HG03060 (cell line): ENCODE measurements at regions not wholly inside any gene's neighbourhood (a gene's known extent, or its start where the extent isn't known, plus 50 kb on each side); places are given as distances from the start of the nearest gene placed in this dataset.

Experiments
- ATAC-seq: cut with Tn5 transposase; IDR thresholded peaks from one replicate; pipeline ENCODE4 v1.9.1; 2021; ENCODE audit warnings: low read depth, moderate number of reproducible peaks; ENCODE audit not compliant: unreplicated experiment

DNA sequence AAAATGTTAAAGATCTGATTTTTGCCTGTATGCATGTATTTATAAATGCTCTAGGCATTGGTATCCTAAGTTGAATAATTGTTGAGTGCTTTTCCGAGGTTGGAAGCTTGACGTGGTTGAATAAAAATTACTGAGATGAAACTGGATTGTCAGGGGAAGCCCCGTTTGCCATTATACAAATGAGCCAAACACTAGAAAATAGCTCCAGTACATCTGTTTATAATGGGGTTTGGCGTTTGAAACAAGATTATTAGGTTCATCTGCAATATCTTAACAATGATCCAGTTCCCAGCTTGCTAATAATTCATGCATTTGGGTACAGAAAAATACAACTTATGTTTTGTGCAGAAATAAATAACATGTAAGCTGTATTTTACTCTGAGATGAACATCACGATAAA, 789.6 kb downstream of the GALC start:
- ATAC-seq: no peak

DNA sequence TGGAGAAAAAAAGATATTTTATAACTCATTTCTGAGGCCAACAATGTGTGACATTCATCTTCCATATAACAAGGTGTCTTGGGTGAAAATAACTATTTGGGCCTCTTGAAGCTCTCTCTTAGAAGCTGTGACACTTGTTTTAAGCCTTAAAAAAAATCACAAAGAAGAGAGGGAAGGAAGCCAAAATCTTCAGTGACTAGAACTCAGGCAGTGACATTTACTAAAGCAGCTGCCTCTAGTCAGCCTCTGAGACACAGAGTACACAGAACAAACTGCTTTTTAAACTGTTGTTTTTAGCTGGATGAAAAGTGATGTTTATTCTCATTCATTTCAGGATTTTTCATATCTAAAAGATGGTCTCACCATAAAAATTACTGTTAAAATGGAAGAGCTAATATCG, 793.6 kb downstream of the GALC start:
- ATAC-seq: no peak

DNA sequence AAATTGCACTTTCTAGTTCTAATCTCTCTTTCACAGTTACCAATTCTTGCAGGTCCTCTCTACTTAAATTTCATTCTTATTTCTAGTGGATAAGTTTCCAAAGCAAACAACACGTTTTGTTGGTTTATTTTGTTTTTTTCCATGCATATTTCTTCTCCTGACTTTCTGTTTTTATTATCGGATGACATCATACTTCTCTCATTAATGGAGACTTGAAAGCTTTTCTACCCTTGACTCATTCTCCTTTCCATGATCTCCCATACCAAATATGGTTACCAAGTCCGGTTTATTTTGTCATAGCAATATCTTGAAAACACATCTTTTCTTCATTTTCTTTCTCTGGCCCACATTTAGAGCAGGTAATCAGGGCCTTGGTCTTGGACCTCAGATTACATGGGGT, 796.5 kb downstream of the GALC start:
- no peak for ATAC-seq

DNA sequence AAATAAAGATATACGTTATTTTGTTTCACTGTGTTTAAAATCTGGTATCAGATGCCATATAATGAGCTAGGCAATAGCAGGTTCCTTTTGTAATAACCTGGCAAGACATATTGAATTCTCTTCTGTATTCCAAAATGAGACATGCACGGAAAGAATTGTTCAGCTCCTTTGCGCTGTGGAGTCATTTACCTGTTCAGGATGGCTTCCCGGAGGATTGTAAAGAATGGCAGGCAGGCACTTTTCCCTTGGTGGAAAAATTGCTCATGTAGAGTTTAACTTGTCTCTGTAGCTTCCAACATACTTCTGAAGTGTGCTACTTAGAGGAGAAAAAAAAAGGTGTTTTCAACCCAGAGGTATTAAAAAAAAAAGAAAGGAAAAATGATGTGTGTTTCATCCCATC, 805.2 kb downstream of the GALC start:
- no peak for ATAC-seq

DNA sequence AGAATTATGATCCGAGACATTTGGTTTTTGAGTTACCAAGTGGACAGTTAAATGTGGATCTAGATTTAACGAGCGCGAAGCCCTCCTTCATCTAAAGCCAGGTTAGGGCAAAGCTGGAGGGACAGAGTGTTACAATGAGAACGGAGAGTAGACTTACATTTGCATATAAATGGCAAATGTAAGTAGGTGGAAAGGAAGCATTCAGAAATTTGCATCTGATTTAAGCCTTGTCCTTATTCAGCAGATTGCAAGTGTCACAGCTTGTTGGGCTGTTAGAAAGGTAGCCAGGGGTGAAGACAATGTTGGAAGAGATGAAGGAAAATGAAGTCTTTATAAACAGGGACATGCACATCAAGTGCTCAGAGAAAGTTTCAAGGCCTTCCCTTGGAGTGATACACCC, 806.2 kb downstream of the GALC start:
- no peak for ATAC-seq

DNA sequence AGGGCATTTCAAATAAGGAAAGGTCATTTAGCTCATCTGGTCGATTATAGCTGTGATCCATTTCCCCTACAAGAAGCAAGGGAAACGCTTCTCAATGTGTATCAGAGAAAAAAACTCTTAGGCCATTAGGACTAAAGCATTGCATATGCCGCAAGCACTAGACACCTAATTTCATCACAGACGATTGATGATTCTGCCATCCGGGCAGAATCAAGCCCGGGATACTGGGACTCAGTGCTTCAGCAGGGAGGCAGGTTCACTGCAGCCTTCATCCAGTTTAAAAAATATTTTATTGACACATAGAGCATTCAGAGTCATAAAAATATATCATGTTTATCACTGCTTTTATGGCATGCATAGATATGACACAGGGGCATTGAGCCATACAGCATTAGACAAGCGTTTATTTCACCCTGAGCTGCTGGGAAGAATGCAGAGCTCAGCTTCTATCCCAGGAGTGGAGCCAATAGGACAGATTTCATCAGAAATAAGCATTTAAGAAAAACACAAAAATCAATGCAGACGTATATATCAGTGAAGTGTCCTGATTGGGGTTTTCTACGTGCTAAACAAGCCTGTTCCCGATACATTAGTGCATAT, 806.9 kb downstream of the GALC start:
- no peak for ATAC-seq

DNA sequence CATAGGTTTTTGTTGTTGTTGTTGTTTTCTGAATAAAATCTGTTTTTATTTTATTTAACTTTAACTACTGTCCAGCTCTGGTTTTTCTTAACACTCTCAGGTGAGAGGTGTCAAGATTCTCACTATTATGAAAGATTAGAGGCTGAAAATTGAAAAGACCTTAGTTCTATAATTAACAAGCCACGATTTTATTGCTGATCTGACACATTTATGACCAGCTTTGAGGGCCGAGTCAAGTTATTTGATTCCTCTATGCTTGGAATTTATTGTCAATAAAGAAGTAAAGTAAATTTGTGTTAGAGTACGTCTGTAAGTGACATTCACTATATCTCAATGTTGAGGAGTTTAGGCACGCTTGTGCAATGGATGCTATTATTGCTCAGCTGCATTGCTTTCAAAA, 808.8 kb downstream of the GALC start:
- no peak for ATAC-seq

DNA sequence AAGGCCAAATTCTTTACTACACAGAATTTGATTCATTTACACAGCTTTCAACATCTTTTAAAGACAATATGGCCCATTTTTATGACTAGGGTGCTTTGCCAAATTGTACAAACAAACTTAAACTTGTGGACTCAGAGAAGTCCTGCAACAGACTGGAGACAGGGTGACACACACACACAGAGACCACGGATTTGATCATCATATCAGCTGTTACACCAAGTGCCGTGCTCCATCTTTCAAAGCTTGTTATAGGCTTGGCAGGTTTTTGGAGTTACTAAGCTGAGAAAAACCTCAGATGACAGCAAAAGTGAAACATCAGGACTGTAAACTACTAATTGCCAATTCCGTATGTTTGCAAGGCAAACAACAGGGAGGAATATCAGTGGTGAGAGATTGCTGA, 811.7 kb downstream of the GALC start:
- no peak for ATAC-seq

DNA sequence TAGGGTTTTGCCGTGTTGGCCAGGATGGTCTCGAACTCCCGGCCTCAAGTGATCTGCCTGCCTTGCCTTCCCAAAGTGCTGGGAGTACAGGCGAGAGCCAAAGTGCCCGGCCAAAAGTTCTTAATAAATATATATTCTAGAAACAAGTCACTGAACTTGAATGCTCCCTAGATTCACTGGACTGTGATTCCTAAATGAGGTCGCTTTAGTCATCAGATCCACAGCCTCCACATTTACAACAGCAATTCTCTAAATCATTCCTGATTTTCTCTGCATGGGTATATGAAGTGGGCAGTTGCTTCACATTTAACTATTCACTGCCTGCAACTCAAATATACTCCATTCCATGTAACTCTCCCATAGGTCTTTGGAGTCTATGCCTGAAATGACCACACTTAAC, 813.0 kb downstream of the GALC start:
- ATAC-seq: no peak

DNA sequence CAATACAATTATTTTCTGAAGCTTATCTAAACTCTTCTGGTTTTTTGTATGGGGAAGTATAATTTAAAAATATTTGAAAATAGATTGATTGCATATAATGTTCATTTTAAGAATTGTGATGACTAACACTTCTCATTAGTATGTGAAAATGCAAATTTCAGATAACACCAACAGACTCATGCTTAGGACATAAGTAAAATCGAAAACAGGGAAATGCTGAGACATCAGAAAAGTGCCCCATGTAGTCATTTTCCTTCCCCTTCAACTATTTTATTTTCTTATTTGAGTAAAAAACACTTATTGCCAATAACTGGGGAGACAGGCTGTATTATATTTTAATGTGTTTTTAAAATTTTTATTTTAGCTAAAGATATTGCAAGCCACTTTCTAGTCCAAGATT, 814.7 kb downstream of the GALC start:
- no peak for ATAC-seq

DNA sequence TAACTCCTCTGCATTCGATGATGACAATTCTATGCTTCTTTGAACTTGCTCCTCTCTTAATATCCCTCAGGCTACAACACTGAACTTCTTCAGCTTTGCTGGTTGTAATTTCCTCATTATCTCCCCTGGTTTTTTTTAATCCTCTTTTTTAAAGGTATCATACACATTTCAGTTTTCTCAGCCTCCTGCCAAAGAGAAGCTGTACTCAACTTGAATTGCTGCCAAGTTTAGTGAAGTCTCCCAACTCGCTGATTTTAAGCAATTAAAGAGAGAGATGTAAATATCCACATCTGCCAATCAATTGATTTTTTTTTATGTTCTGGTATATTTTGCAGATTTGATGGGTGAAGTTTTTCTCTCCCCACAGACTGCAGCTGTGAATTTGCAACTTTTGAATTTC, 817.8 kb downstream of the GALC start:
- no peak for ATAC-seq

DNA sequence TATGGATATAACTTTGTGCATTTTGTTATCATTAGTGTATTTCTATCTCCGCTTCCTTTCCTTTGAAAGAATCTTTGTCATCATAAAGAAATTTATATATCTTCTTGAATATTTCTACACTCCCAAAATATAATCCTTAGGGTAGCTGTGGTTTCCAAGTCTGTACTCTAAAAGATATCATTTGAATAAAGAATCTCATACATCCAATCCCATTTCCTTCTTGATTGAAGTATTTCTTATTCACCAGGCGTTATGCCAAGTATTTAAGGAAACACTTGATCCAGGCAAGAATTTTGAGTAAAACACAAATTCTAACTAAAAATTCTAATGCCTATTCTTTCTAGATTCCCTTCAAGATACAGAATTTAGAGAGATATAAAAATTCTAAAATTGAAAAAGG, 821.8 kb downstream of the GALC start:
- no peak for ATAC-seq

DNA sequence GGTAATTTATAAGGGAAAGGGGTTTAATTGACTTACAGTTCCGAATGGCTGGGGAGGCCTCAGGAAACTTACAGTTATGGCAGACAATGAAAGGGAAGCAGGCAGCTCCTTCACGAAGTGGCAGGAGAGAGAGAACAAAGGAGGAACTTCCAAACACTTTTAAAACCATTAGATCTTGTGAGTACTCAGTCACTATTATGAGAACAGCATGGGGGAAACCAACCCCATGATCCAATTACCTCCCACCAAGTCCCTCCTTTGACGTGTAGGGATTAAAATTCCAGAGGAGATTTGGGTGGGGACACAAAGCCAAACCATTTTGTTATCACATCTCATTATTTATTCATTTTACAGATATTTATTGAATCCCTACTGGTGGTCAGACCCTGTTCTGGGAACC, 822.8 kb downstream of the GALC start:
- ATAC-seq: no peak

DNA sequence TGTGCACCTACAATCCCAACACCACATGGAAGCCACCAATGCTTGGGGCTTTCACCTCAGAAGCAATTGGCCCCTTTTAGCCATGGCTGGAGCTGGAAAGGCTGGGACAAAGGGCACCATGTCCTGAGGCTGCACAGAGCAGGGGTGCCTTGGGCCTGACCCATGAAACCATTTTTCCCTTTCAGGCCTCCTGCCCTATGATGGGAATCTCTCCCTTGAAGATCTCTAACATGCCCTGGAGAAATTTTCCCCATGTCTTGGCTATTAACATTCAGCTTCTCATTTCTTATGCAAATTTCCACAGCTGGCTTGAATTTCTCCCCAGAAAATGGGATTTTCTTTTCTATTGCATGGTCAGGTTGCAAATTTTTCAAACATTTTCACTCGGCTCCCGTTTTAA, 823.6 kb downstream of the GALC start:
- ATAC-seq: no peak

DNA sequence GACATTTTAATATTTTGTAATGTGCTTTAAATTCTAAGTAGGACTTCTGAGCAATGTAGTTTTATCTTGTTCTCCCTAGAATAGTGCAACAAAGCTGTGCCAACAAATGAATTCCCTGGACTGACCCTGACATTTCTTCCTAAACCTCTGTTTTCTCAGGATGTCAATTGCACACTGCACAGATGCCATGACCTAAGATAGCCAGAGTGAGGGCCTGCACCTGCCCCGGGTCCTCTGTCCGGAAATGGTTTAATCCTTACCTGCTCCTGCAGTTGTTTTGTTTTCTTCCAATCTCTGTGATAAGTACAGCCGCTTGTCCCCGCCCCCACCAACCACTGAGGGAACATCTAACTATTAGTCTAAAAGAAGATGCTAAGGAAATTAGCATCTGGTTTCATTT, 831.5 kb downstream of the GALC start:
- no peak for ATAC-seq

DNA sequence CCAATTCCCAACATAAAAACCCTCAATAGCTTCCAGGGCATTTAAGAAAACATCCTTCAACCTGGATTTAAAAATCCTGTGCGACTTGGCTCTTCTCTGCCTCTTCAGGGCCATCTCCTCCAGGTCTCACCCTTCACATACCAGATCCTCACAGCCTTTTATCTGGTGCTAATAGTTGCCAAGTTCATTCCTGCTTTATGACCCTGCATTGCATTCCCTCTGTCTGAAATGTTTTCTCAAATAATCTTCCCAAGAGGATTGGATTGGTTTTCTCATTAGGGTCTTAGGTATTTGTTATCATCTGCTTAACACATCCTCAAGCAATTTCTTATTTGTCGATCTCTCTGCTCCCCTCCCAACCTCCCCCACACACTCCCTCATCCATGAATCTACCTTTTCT, 832.0 kb downstream of the GALC start:
- no peak for ATAC-seq

DNA sequence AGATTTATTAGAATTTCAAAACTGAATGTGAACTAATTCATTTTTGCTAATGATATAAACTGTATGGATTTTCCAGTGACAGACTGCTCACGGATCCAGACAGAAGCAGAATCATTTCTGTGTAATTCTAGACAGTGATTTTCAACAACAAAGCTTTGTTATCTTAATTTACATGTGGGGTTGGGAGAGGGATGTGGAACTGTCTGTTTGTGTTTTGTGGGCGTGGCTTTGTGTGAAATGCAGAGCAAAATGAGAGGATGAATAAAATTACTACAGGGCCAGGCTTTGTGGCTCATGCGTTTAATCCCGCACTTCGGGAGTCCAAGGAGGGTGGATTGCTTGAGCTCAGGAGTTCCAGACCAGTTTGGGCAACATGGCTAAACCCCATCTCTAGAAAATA, 834.7 kb downstream of the GALC start:
- no peak for ATAC-seq

DNA sequence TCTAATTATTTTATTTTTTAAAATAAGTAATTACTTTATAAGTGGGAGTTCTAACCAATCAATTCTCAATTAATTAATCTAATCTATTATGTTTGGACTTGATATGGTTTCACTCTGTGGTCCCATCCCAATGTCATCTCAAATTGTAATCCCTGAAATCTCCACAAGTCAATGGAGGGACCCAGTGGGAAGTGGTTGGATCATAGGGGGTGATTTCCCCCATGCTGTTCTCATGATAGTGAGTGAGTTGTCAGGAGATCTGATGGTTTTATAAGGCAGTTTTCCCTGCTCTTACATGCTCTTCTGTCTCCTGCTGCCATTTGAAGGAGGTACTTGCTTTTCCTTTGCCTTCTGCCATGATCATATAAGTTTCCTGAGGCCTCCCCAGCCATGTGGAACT, 836.1 kb downstream of the GALC start:
- ATAC-seq: no peak

DNA sequence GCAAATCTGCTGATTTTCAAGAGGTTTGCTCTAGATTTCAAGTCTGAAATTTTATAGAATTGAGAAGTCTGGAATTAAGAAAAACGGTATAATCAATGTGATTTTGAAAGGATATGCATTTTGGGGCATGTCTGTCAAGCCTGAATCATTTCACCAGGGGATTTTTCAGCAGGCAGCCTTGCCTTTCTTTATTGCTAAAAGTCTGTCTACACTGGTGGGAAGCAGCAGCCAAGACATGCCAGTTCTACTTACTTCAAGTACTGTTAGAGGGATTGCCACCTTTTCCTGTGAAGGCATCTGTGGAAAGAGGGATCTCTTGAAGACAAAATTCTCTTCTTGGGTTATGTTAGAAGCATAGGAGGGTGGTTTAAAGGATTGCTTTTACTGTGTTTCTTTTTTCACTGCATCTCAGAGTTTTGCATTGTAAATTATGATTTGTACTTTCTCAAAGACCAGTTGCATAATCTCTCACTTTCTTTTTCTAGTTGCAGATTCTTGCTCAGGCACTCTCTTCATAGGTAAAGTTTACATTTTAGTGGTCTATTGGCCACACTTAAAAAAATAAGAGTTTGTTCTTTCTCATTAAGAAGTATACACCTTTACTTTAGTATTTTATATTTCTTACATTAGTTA, 837.0 kb downstream of the GALC start:
- ATAC-seq: no peak

DNA sequence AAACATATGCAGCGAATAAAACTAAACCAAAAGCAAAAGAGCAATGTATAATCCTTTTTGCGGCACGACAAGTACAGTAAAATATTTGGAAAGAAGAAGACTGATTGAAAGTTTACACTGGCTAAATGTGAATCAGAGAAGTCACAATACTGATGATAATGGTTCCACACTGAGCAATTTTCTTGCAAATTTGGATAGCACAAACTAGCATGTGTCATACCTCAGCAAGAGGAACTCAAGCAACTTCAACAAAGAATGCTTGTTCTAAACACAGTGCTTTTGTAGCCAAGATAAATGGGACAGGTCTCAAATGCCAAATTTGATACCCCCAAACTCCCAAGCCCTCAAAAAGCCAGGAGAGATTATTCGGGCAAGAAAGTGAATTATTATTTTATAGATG, 839.1 kb downstream of the GALC start:
- no peak for ATAC-seq

DNA sequence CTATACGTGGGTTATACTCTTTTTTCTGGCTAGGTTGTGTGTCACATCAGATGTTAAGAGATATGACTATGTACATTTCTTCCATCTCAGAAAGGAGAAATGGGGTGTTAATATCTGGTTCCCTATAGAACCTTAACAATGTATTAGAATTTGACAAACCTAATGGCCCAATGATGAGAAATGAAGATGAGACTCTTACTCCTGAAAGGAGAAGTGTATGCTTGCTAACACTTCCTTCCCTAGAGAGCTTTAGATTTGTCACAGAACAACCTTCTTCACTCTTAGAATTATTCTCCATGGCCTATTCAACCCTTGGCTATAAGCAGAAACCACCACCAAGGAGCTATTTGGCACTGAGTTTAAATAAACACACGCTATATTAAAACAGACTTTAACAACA, 839.6 kb downstream of the GALC start:
- ATAC-seq: no peak

DNA sequence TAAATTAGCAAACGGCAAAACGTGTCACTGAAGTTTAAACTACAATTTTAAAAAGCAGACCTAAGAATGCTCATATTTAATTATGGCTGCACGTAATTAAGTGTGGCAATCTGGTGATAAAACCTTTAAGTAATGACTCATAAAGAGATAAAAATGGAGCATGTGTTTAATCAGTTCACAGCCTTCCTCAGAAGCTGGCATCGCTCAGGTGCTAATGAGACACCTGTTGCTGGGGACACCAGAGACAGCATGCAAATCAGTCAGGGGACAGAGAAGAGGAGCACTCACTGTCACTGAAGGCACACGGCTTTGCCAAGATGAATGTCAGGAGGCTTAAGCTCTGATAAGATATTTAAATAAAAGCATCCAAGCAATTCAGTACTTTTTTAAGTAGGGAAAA, 840.3 kb downstream of the GALC start:
- ATAC-seq: no peak
